CD14-positive monocyte (primary cell): ENCODE measurements at regions not wholly inside any gene's neighbourhood (a gene's known extent, or its start where the extent isn't known, plus 50 kb on each side); places are given as distances from the start of the nearest gene placed in this dataset.

Source experiments
- DNase-seq, 3 donors: peaks; one replicate each; pipeline ENCODE4 v3.0.0-alpha.2; 2011 to 2022
- H2AFZ ChIP-seq: 2 replicates; pipeline ENCODE4 v1.6.0; 2012; ENCODE audit warnings: mild to moderate bottlenecking, low read depth, low read length, inconsistent platforms; ENCODE audit not compliant: insufficient read depth, poor library complexity, severe bottlenecking
- H3K27ac ChIP-seq, 2 donors: 1 replicate in 1 of 2; 2 replicates in 1 of 2; pipeline ENCODE4 v1.5.1; 2012 to 2013; ENCODE audit warnings: low read length in 2 of 2, control low read depth in 1 of 2, inconsistent platforms in 1 of 2, low read depth in 1 of 2, mild to moderate bottlenecking in 1 of 2
- H3K27me3 ChIP-seq, 2 donors: one replicate each; pipeline versions ENCODE4 v1.6.0 to v1.6.1; 2011 to 2013; ENCODE audit warnings: low read length in 2 of 2; ENCODE audit not compliant: control insufficient read depth in 2 of 2, insufficient read depth in 2 of 2
- H3K36me3 ChIP-seq, 2 donors: replicated peaks in 1 of 2; 1 replicate in 1 of 2; 2 replicates in 1 of 2; pipeline versions ENCODE4 v1.5.1 to v1.6.1; 2012 to 2013; ENCODE audit warnings: low read length in 2 of 2, control low read depth in 1 of 2, inconsistent platforms in 1 of 2, mild to moderate bottlenecking in 1 of 2; ENCODE audit not compliant: insufficient read depth in 2 of 2, control insufficient read depth in 1 of 2
- H3K4me1 ChIP-seq, 2 donors: 1 replicate in 1 of 2; 2 replicates in 1 of 2; pipeline versions ENCODE4 v1.5.1 to v1.6.1; 2012 to 2013; ENCODE audit warnings: low read length in 2 of 2, control low read depth in 1 of 2, inconsistent platforms in 1 of 2, mild to moderate bottlenecking in 1 of 2, moderate library complexity in 1 of 2; ENCODE audit not compliant: insufficient read depth in 2 of 2, control insufficient read depth in 1 of 2
- H3K4me2 ChIP-seq: replicated peaks from 2 replicates; pipeline ENCODE3; 2012; ENCODE audit warnings: low read length, moderate library complexity, mild to moderate bottlenecking; ENCODE audit not compliant: poor library complexity, severe bottlenecking; ENCODE audit errors: extremely low read depth
- H3K4me3 ChIP-seq, 3 experiments: fragments of 200-600 bp in 1 of 3; sonication (generic) in 1 of 3; replicated peaks in 1 of 3; 1 replicate in 2 of 3; 2 replicates in 1 of 3; pipeline ENCODE4 v1.5.1; 2011 to 2013; ENCODE audit warnings: low read length in 3 of 3, mild to moderate bottlenecking in 3 of 3, control low read depth in 2 of 3, low read depth in 2 of 3, inconsistent platforms in 1 of 3, moderate library complexity in 1 of 3
- H3K79me2 ChIP-seq: 2 replicates; pipeline ENCODE4 v1.6.0; 2012; ENCODE audit warnings: mild to moderate bottlenecking, control low read depth, inconsistent platforms, low read length, moderate library complexity; ENCODE audit not compliant: insufficient read depth
- H3K9ac ChIP-seq: 2 replicates; pipeline ENCODE4 v1.6.0; 2017; ENCODE audit warnings: low read length, mild to moderate bottlenecking; ENCODE audit not compliant: insufficient read depth, poor library complexity, severe bottlenecking
- H3K9me3 ChIP-seq, 2 donors: replicated peaks in 1 of 2; 1 replicate in 1 of 2; 2 replicates in 1 of 2; pipeline versions ENCODE4 v1.5.1 to v1.6.1; 2012 to 2013; ENCODE audit warnings: low read length in 2 of 2, control low read depth in 1 of 2; ENCODE audit not compliant: control insufficient read depth in 1 of 2, insufficient read depth in 1 of 2
- H4K20me1 ChIP-seq: 2 replicates; pipeline ENCODE4 v1.6.0; 2012; ENCODE audit warnings: mild to moderate bottlenecking, low read length, control low read depth, moderate library complexity; ENCODE audit not compliant: insufficient read depth
- H3K27ac Mint-ChIP-seq, 7 donors: one replicate each; pipeline ENCODE4 v1.8.0; 2020; ENCODE audit warnings: mild to moderate bottlenecking in 7 of 7, mixed read lengths in 7 of 7, moderate library complexity in 6 of 7, inconsistent platforms in 2 of 7
- H3K27me3 Mint-ChIP-seq, 3 donors: one replicate each; pipeline ENCODE4 v1.8.0; 2021 to 2022; ENCODE audit warnings: low read depth in 3 of 3, mild to moderate bottlenecking in 3 of 3, mixed read lengths in 3 of 3, moderate library complexity in 3 of 3, inconsistent platforms in 1 of 3
- H3K36me3 Mint-ChIP-seq, 2 donors: one replicate each; pipeline ENCODE4 v1.8.0; 2020; ENCODE audit warnings: mixed read lengths in 2 of 2, inconsistent platforms in 1 of 2, mild to moderate bottlenecking in 1 of 2
- H3K4me1 Mint-ChIP-seq: one replicate; pipeline ENCODE4 v1.8.0; 2020; ENCODE audit warnings: mild to moderate bottlenecking, mixed read lengths
- H3K4me3 Mint-ChIP-seq, 2 donors: one replicate each; pipeline ENCODE4 v1.8.0; 2020; ENCODE audit warnings: mild to moderate bottlenecking in 2 of 2, mixed read lengths in 2 of 2, moderate library complexity in 1 of 2
- H3K9me3 Mint-ChIP-seq, 7 donors: one replicate each; pipeline ENCODE4 v1.8.0; 2020 to 2022; ENCODE audit warnings: mixed read lengths in 7 of 7, mild to moderate bottlenecking in 6 of 7, moderate library complexity in 6 of 7, inconsistent platforms in 2 of 7
- CTCF ChIP-seq: fragments of 200-600 bp; IDR thresholded peaks from one replicate; pipeline ENCODE4 v1.8.0; 2022; ENCODE audit warnings: antibody characterized with exemption, mild to moderate bottlenecking
- WGBS: methylation state at CpG from one replicate; pipeline ENCODE4 v1.1.5; 2013; ENCODE audit warnings: missing lambda C conversion rate; ENCODE audit not compliant: insufficient coverage; 5-methylcytosine and 5-hydroxymethylcytosine counted together
- intact Hi-C, 2 donors: fragments of 100-400 bp; cut with micrococcal nuclease; formaldehyde crosslinking; loops; one replicate each; pipeline versions ENCODE4 v1.15.0 to v1.15.1; 2023

- Histone ChIP-seq H3K27me3 (no peaks in the 10 kb centered on the region), H3K4me1 (no peaks in the 10 kb centered on the region), H3K4me3 (no peak overlapping the region), H3K79me2 (no peaks in the 10 kb centered on the region), H4K20me1 (no peaks in the 10 kb centered on the region), H3K4me2 (no peak overlapping the region), H3K9me3 (no peaks in the 10 kb centered on the region), H2AFZ (no peak overlapping the region), H3K9ac (no peak overlapping the region), H3K36me3 (no peaks in the 10 kb centered on the region), H3K27ac (no peak overlapping the region)
- Mint-ChIP-seq H3K9me3 (no peaks in the 10 kb centered on the region), H3K4me3 (no peak overlapping the region), H3K27me3 (peaks cover 0 to 8% (median 0%) of the 10 kb centered on the region in 3 donors), H3K36me3 (no peaks in the 10 kb centered on the region), H3K27ac (no peak overlapping the region), H3K4me1 (no peaks in the 10 kb centered on the region)
- intact Hi-C loops, result no loop called here
- no CpG with 5 or more reads among the region's 5 CpGs for WGBS
- TF ChIP-seq CTCF, result no peak
- no peak for DNase-seq
These were observed 180.4 kb downstream of the SLIT2 start for GRCh38 chr4:20432088-20432487.

GRCh38 chr4:20433097-20433705 lies 181.5 kb downstream of the SLIT2 start:
- peaks cover 0 to 6% (median 0%) of the 10 kb centered on the region in 3 donors for H3K27me3 Mint-ChIP-seq
- Histone ChIP-seq H3K27me3 (no peaks in the 10 kb centered on the region), H2AFZ (no peak overlapping the region), H3K79me2 (no peaks in the 10 kb centered on the region), H3K4me3 (no peak overlapping the region), H3K36me3 (no peaks in the 10 kb centered on the region), H3K27ac (no peak overlapping the region), H3K9me3 (no peaks in the 10 kb centered on the region), H3K4me2 (no peak overlapping the region), H3K9ac (no peak overlapping the region), H3K4me1 (no peaks in the 10 kb centered on the region), H4K20me1 (no peaks in the 10 kb centered on the region)
- peaks cover 0 to 2% (median 0%) of the 10 kb centered on the region in 7 donors for H3K9me3 Mint-ChIP-seq
- WGBS, result no CpG with 5 or more reads among the region's 5 CpGs
- no peak overlapping the region for H3K4me3 Mint-ChIP-seq
- no peak overlapping the region for H3K27ac Mint-ChIP-seq
- TF ChIP-seq CTCF, result no peak
- no peak for DNase-seq
- intact Hi-C loops, result no loop called here
- H3K4me1 Mint-ChIP-seq, result no peaks in the 10 kb centered on the region
- no peaks in the 10 kb centered on the region for H3K36me3 Mint-ChIP-seq
